HUES48 (cell line): ENCODE measurements at regions not wholly inside any gene's neighbourhood (a gene's known extent, or its start where the extent isn't known, plus 50 kb on each side); places are given as distances from the start of the nearest gene placed in this dataset.

Source experiments
- H3K27ac ChIP-seq: one replicate; pipeline ENCODE4 v1.7.0; 2013; ENCODE audit warnings: low read depth, low read length, inconsistent platforms
- H3K27me3 ChIP-seq: 2 replicates; pipeline ENCODE4 v1.6.1; 2013; ENCODE audit warnings: mild to moderate bottlenecking, low read length; ENCODE audit not compliant: control insufficient read depth, insufficient read depth
- H3K36me3 ChIP-seq: 2 replicates; pipeline ENCODE4 v1.6.1; 2013; ENCODE audit warnings: low read length; ENCODE audit not compliant: control insufficient read depth, insufficient read depth
- H3K4me1 ChIP-seq: 2 replicates; pipeline ENCODE4 v1.6.1; 2013; ENCODE audit warnings: mild to moderate bottlenecking, low read length; ENCODE audit not compliant: control insufficient read depth, insufficient read depth
- H3K4me3 ChIP-seq: 2 replicates; pipeline ENCODE4 v1.5.1; 2013; ENCODE audit warnings: mild to moderate bottlenecking, low read depth, low read length
- H3K9ac ChIP-seq: 2 replicates; pipeline ENCODE4 v1.6.1; 2013; ENCODE audit warnings: mild to moderate bottlenecking, low read depth, low read length, moderate library complexity
- H3K9me3 ChIP-seq: 2 replicates; pipeline ENCODE4 v1.6.1; 2013; ENCODE audit warnings: low read length; ENCODE audit not compliant: control insufficient read depth, insufficient read depth

GRCh38 chr15:87767516-87767915 lies 489.0 kb downstream of the NTRK3 start:
- no peaks in the 10 kb centered on the region for H3K27me3 ChIP-seq
- no peak overlapping the region for H3K4me3 ChIP-seq
- no peak overlapping the region for H3K27ac ChIP-seq
- no peaks in the 10 kb centered on the region for H3K36me3 ChIP-seq
- H3K4me1 ChIP-seq = peaks cover 18% of the 10 kb centered on the region
- no peaks in the 10 kb centered on the region for H3K9me3 ChIP-seq
- no peak overlapping the region for H3K9ac ChIP-seq

GRCh38 chr15:87764461-87765240 lies 491.9 kb downstream of the NTRK3 start:
- Histone ChIP-seq H3K27ac (peak overlapping the region; percentile 64), H3K4me1 (peaks cover 18% of the 10 kb centered on the region), H3K4me3 (no peak overlapping the region), H3K9me3 (no peaks in the 10 kb centered on the region), H3K36me3 (no peaks in the 10 kb centered on the region), H3K27me3 (no peaks in the 10 kb centered on the region), H3K9ac (no peak overlapping the region)

- no peaks in the 10 kb centered on the region for H3K9me3 ChIP-seq
- no peak overlapping the region for H3K4me3 ChIP-seq
- H3K36me3 ChIP-seq = no peaks in the 10 kb centered on the region
- no peak overlapping the region for H3K9ac ChIP-seq
- no peaks in the 10 kb centered on the region for H3K27me3 ChIP-seq
- peaks cover 18% of the 10 kb centered on the region for H3K4me1 ChIP-seq
- peak overlapping the region; percentile 64 for H3K27ac ChIP-seq
These were observed 492.7 kb downstream of the NTRK3 start for GRCh38 chr15:87763837-87764236.

GRCh38 chr15:87761736-87762509 lies 494.6 kb downstream of the NTRK3 start:
- H3K4me3 ChIP-seq = no peak overlapping the region
- no peak overlapping the region for H3K27ac ChIP-seq
- no peaks in the 10 kb centered on the region for H3K36me3 ChIP-seq
- H3K9ac ChIP-seq = no peak overlapping the region
- no peaks in the 10 kb centered on the region for H3K9me3 ChIP-seq
- H3K4me1 ChIP-seq = peaks cover 18% of the 10 kb centered on the region
- H3K27me3 ChIP-seq = no peaks in the 10 kb centered on the region

GRCh38 chr15:87760547-87761314 lies 495.8 kb downstream of the NTRK3 start:
- no peaks in the 10 kb centered on the region for H3K27me3 ChIP-seq
- no peak overlapping the region for H3K27ac ChIP-seq
- no peak overlapping the region for H3K4me3 ChIP-seq
- no peaks in the 10 kb centered on the region for H3K36me3 ChIP-seq
- H3K9me3 ChIP-seq = no peaks in the 10 kb centered on the region
- peaks cover 18% of the 10 kb centered on the region for H3K4me1 ChIP-seq
- H3K9ac ChIP-seq = no peak overlapping the region

- Histone ChIP-seq H3K27me3 (no peaks in the 10 kb centered on the region), H3K4me3 (no peak overlapping the region), H3K9ac (no peak overlapping the region), H3K36me3 (no peaks in the 10 kb centered on the region), H3K4me1 (peaks cover 4% of the 10 kb centered on the region), H3K9me3 (no peaks in the 10 kb centered on the region), H3K27ac (no peak overlapping the region)
These were observed 497.6 kb downstream of the NTRK3 start for GRCh38 chr15:87758794-87759418.

GRCh38 chr15:87757084-87757483 lies 499.5 kb downstream of the NTRK3 start:
- Histone ChIP-seq H3K9me3 (no peaks in the 10 kb centered on the region), H3K4me1 (no peaks in the 10 kb centered on the region), H3K9ac (no peak overlapping the region), H3K36me3 (no peaks in the 10 kb centered on the region), H3K27ac (no peak overlapping the region), H3K4me3 (no peak overlapping the region), H3K27me3 (no peaks in the 10 kb centered on the region)

GRCh38 chr15:87756072-87756471 lies 500.5 kb downstream of the NTRK3 start:
- no peaks in the 10 kb centered on the region for H3K27me3 ChIP-seq
- no peaks in the 10 kb centered on the region for H3K4me1 ChIP-seq
- H3K36me3 ChIP-seq = no peaks in the 10 kb centered on the region
- no peaks in the 10 kb centered on the region for H3K9me3 ChIP-seq
- no peak overlapping the region for H3K9ac ChIP-seq
- no peak overlapping the region for H3K27ac ChIP-seq
- no peak overlapping the region for H3K4me3 ChIP-seq

GRCh38 chr15:87755226-87755625 lies 501.3 kb downstream of the NTRK3 start:
- no peak overlapping the region for H3K9ac ChIP-seq
- H3K27ac ChIP-seq = no peak overlapping the region
- H3K36me3 ChIP-seq = no peaks in the 10 kb centered on the region
- H3K27me3 ChIP-seq = no peaks in the 10 kb centered on the region
- H3K9me3 ChIP-seq = no peaks in the 10 kb centered on the region
- H3K4me3 ChIP-seq = no peak overlapping the region
- no peaks in the 10 kb centered on the region for H3K4me1 ChIP-seq

- Histone ChIP-seq H3K9ac (no peak overlapping the region), H3K4me1 (no peaks in the 10 kb centered on the region), H3K36me3 (no peaks in the 10 kb centered on the region), H3K27me3 (no peaks in the 10 kb centered on the region), H3K4me3 (no peak overlapping the region), H3K27ac (no peak overlapping the region), H3K9me3 (no peaks in the 10 kb centered on the region)
These were observed 503.0 kb downstream of the NTRK3 start for GRCh38 chr15:87753539-87753938.
